MCF 10A (cell line): ENCODE measurements at regions not wholly inside any gene's neighbourhood (a gene's known extent, or its start where the extent isn't known, plus 50 kb on each side); places are given as distances from the start of the nearest gene placed in this dataset.

Experiments used
- BruUV-seq: library from RNA; stranded (reverse); fragments of 400-500 nt; replicated peaks from 2 replicates; lab custom pipeline; 2021; lab: Mats Ljungman, UMichigan
- CTCF ChIA-PET: fragments of 300-600 bp; sonication (Branson Sonifier 250); formaldehyde crosslinking; extraction: SDS; loops from one replicate; lab custom pipeline; 2021; ENCODE audit warnings: antibody characterized with exemption, inconsistent platforms; lab: Yijun Ruan, JAX
- POLR2A ChIA-PET: fragments of 300-600, 350-650 bp; sonication (Branson Sonifier 250); formaldehyde crosslinking; extraction: SDS; loops from one replicate; lab custom pipeline; 2020; ENCODE audit warnings: antibody characterized with exemption, inconsistent platforms; lab: Yijun Ruan, JAX
- DNase-seq: peaks from one replicate; pipeline ENCODE4 v3.0.0-alpha.2; 2018; ENCODE audit not compliant: unreplicated experiment
- H3K27ac Mint-ChIP-seq: one replicate; pipeline ENCODE4 v1.8.0; 2022; ENCODE audit warnings: mild to moderate bottlenecking, low read depth, mixed read lengths; ENCODE audit not compliant: unreplicated experiment
- H3K27me3 Mint-ChIP-seq: one replicate; pipeline ENCODE4 v1.8.0; 2022; ENCODE audit warnings: mixed read lengths; ENCODE audit not compliant: insufficient read depth, unreplicated experiment
- H3K36me3 Mint-ChIP-seq: one replicate; pipeline ENCODE4 v1.8.0; 2022; ENCODE audit warnings: mild to moderate bottlenecking, moderate library complexity, mixed read lengths; ENCODE audit not compliant: insufficient read depth, unreplicated experiment
- H3K4me1 Mint-ChIP-seq: one replicate; pipeline ENCODE4 v1.8.0; 2022; ENCODE audit warnings: mixed read lengths; ENCODE audit not compliant: insufficient read depth, unreplicated experiment
- H3K4me3 Mint-ChIP-seq: one replicate; pipeline ENCODE4 v1.8.0; 2022; ENCODE audit warnings: mild to moderate bottlenecking, moderate library complexity, mixed read lengths; ENCODE audit not compliant: unreplicated experiment
- H3K9me3 Mint-ChIP-seq: one replicate; pipeline ENCODE4 v1.8.0; 2022; ENCODE audit warnings: mixed read lengths; ENCODE audit not compliant: unreplicated experiment
- intact Hi-C: fragments of 100-400 bp; cut with micrococcal nuclease; formaldehyde crosslinking; loops from 2 replicates; pipeline ENCODE4 v1.14.1; 2022
- TF ChIP-seq, protein P1 (sequence below): fragments of 200-600 bp; IDR thresholded peaks from one replicate; pipeline ENCODE4 v1.8.0; 2022; ENCODE audit warnings: antibody characterized with exemption, mild to moderate bottlenecking; ENCODE audit not compliant: unreplicated experiment

DNA sequence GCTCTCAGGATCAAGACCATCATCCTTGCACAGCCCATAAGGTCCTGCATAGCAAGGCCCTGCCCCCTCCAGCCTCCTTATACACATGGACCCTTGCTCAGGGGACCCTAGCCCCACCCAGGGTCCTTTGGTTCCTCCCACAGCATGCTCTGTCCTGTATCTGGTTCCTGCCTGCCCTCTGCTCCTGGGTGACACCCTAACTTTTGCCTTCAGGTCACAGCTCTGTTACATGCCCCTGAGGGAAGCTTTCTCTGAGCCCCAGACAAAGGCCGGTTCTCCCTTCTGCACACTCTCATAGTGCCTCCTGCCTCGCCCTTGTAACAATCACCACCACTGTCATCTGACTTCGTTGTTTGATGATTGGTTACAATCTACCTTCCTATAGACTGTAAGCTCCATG, 204.8 kb downstream of the SMAD2 start:
- H3K27me3 Mint-ChIP-seq: peaks cover 68% of the 10 kb centered on the region

DNA sequence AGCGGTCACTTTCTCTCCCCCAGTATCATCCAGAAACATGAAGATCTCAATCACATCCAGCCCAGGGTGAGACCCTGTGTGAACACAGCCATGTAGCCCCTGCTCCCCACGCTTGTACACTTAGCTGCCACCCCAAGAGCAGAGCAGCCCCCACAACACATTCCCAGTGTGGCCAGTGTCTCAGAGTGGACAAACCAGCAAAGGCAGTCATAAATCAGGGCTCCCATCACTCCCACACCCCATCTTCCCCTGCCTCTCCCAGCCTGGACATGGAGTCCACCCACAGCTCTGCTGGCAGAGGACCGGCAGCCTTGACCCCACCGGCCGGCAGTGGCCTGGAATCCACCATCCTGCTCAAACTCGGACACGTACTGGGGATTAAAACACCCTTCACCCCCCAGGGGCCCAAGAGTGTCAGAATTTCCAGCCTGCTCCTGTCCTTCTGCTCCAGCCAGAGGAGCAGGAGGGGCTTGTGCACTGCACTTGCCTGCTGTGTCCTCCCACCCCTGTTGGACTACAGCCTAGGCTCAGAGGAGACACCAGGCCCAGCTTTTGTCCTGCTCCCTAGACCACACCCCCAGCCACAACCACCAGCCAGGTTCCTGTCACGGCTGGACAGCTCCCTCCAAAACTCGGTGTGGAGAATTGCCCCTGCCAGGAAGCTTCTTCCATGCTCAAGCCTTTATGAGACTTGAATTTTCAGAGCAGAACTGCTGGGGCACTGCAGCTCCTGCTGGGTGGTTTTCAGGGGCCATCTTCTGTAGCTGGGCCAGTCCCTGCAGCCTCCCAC, 206.1 kb downstream of the SMAD2 start:
- POLR2A ChIA-PET: no interaction called here
- H3K36me3 Mint-ChIP-seq: peaks cover 4% of the 10 kb centered on the region
- no peak overlapping the region for H3K4me3 Mint-ChIP-seq
- H3K27ac Mint-ChIP-seq: no peak overlapping the region
- BruUV-seq: no TSS peak
- DNase-seq: no peak
- no peaks in the 10 kb centered on the region for H3K4me1 Mint-ChIP-seq
- TF ChIP-seq, protein P1, sequence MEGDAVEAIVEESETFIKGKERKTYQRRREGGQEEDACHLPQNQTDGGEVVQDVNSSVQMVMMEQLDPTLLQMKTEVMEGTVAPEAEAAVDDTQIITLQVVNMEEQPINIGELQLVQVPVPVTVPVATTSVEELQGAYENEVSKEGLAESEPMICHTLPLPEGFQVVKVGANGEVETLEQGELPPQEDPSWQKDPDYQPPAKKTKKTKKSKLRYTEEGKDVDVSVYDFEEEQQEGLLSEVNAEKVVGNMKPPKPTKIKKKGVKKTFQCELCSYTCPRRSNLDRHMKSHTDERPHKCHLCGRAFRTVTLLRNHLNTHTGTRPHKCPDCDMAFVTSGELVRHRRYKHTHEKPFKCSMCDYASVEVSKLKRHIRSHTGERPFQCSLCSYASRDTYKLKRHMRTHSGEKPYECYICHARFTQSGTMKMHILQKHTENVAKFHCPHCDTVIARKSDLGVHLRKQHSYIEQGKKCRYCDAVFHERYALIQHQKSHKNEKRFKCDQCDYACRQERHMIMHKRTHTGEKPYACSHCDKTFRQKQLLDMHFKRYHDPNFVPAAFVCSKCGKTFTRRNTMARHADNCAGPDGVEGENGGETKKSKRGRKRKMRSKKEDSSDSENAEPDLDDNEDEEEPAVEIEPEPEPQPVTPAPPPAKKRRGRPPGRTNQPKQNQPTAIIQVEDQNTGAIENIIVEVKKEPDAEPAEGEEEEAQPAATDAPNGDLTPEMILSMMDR: no peak
- intact Hi-C loops: no loop called here
- H3K27me3 Mint-ChIP-seq: peaks cover 64% of the 10 kb centered on the region
- no peaks in the 10 kb centered on the region for H3K9me3 Mint-ChIP-seq
- CTCF ChIA-PET: interaction anchor here (0.6 to 3.0 kb wide), 3 partner anchors 23 to 508 kb away, joined by 3 to 8 read pairs (median 4); no protein-coding TSS in a partner anchor

More for the DNA sequence above, 204.8 kb downstream of the SMAD2 start:
- no peak overlapping the region for H3K27ac Mint-ChIP-seq
- H3K36me3 Mint-ChIP-seq: peaks cover 4% of the 10 kb centered on the region
- no TSS peak for BruUV-seq
- intact Hi-C loops: no loop called here
- H3K9me3 Mint-ChIP-seq: no peaks in the 10 kb centered on the region
- no peak for DNase-seq
- TF ChIP-seq, protein P1: no peak
- ChIA-PET POLR2A (no interaction called here), CTCF (interaction anchor here (3.0 kb wide), 1 partner anchor 23 kb away, joined by 8 read pairs; no protein-coding TSS in a partner anchor)
- no peaks in the 10 kb centered on the region for H3K4me1 Mint-ChIP-seq
- no peak overlapping the region for H3K4me3 Mint-ChIP-seq

DNA sequence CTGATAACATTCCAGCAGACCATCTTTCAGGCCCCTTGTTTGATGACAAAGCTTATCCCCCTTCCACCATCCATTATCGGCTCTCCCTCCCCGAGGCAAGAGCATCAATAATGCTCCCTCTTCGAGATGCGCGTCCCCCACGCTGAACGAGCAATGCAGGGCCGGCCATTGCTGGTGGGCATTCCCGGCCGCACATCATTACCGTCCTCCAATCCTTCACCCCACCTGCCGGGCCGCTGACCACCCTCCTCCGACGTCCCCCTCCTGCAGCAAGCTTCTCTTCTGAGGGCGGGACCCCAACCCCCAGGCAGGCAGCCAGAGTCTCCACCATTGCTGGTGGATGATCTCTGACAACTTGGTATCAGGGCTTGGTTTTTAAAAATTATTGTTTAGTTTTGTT, 208.6 kb downstream of the SMAD2 start:
- Mint-ChIP-seq H3K4me3 (no peak overlapping the region), H3K4me1 (no peaks in the 10 kb centered on the region), H3K27me3 (peaks cover 53% of the 10 kb centered on the region), H3K27ac (no peak overlapping the region), H3K9me3 (no peaks in the 10 kb centered on the region), H3K36me3 (no peaks in the 10 kb centered on the region)
- no TSS peak for BruUV-seq
- POLR2A ChIA-PET: no interaction called here
- DNase-seq: no peak
- TF ChIP-seq, protein P1: no peak
- CTCF ChIA-PET: no interaction called here
- intact Hi-C loops: no loop called here

DNA sequence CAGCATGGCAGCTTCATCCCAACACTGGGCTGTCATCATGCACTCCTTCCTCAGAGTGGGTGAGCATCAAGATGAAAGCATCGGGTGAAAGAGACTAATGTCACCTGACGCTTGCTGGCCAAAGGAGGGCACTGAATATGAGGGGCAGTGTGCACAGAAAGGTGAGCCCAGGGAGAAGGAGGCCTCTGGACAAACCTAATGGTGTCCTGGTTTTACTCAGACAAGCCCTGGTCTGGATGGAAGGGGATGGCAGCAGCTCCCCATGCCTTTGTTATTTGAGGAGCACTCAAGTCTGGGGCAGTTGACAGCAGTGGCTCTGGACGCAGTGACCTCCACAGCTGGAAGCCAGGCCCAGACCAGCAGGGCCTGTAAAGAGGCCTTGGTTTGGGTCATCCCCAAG, 209.7 kb downstream of the SMAD2 start:
- H3K27ac Mint-ChIP-seq: no peak overlapping the region
- DNase-seq: no peak
- no TSS peak for BruUV-seq
- no peak overlapping the region for H3K4me3 Mint-ChIP-seq
- no peaks in the 10 kb centered on the region for H3K4me1 Mint-ChIP-seq
- peaks cover 47% of the 10 kb centered on the region for H3K27me3 Mint-ChIP-seq
- intact Hi-C loops: no loop called here
- CTCF ChIA-PET: no interaction called here
- no peaks in the 10 kb centered on the region for H3K9me3 Mint-ChIP-seq
- TF ChIP-seq, protein P1: no peak
- POLR2A ChIA-PET: no interaction called here
- no peaks in the 10 kb centered on the region for H3K36me3 Mint-ChIP-seq
